ENCODE measurements at regions not wholly inside any gene's neighbourhood (a gene's known extent, or its start where the extent isn't known, plus 50 kb on each side); places are given as distances from the start of the nearest gene placed in this dataset.

GRCh38 chr11:129316781-129317180 lies 58.9 kb upstream of the BARX2 start:
- H3K27me3 ChIP-seq (replicated peaks in 1 of 4; ENCODE audit: control insufficient read depth in 3 of 4, extremely low read depth in 1 of 4, insufficient read depth in 3 of 4, low read length in 3 of 4), result peaks cover 0 to 2% (median 0%) of the 10 kb centered on the region in 4 experiments; a peak in 1 of 7 replicates
- no peak overlapping the region for H4K5ac ChIP-seq (ENCODE audit: insufficient read length, low read depth, low read length)
- no peak overlapping the region for H3K18ac ChIP-seq (ENCODE audit: extremely low read depth, low read length)
- no peak overlapping the region for H2AFZ ChIP-seq (ENCODE audit: low read length)
- no peak overlapping the region for H3K4me2 ChIP-seq (ENCODE audit: insufficient read depth in 1 of 2, low read depth in 2 of 2, low read length in 2 of 2)
- CTCF ChIA-PET (ENCODE audit: partially characterized antibody), result interaction anchor here (1.2 to 10.7 kb wide), 7 partner anchors 12 to 434 kb away, joined by 3 to 88 read pairs (median 4); no protein-coding TSS in a partner anchor
- no peak overlapping the region for H2BK15ac ChIP-seq (ENCODE audit: low read length)
- no peak overlapping the region for H4K91ac ChIP-seq (replicated peaks; ENCODE audit: insufficient read length, low read length)
- no peaks in the 10 kb centered on the region for H3K79me2 ChIP-seq (ENCODE audit: control insufficient read depth in 1 of 2, insufficient read depth in 2 of 2, low read length in 2 of 2)
- H2BK5ac ChIP-seq (ENCODE audit: low read depth, low read length), result 0 out of 2 replicates have a peak overlapping the region, but pooled peaks have one; percentile 61
- H3K4ac ChIP-seq (replicated peaks; ENCODE audit: insufficient read length, low read depth, low read length), result no peak overlapping the region
- no peak overlapping the region for H2BK12ac ChIP-seq (ENCODE audit: low read depth, low read length)
- H3K9ac ChIP-seq (replicated peaks in 1 of 4; ENCODE audit: extremely low read depth in 1 of 4, low read depth in 3 of 4, low read length in 3 of 4), result no peak overlapping the region
- no peaks in the 10 kb centered on the region for H3K36me3 ChIP-seq (ENCODE audit: control insufficient read depth in 2 of 4, insufficient read depth in 4 of 4, low read length in 3 of 4)
- no peak overlapping the region for H3K23ac ChIP-seq (ENCODE audit: insufficient read length)
- H4K8ac ChIP-seq (ENCODE audit: extremely low read depth, insufficient read depth, low read length), result no peak overlapping the region
- no peak for TF ChIP-seq TBP (IDR thresholded peaks at IDR 0.05; ENCODE audit: low read depth, low read length)
- no peak for TF ChIP-seq MAX (IDR thresholded peaks at IDR 0.05)
- TF ChIP-seq ATF2 (IDR thresholded peaks at IDR 0.05; ENCODE audit: low read length), result no peak
- no peak for TF ChIP-seq KDM5A (IDR thresholded peaks at IDR 0.05; ENCODE audit: low read length)
- no peak for TF ChIP-seq HDAC6 (IDR thresholded peaks at IDR 0.05; ENCODE audit: low read depth, low read length)
- TF ChIP-seq CTCF (IDR thresholded peaks at IDR 0.05; ENCODE audit: control extremely low read depth in 1 of 3, insufficient read depth in 1 of 3, low read depth in 1 of 3, low read length in 3 of 3), result no peak
- no peak for TF ChIP-seq KDM4A (IDR thresholded peaks at IDR 0.05; ENCODE audit: low read depth, low read length, severe bottlenecking)
- TF ChIP-seq JUND (IDR thresholded peaks at IDR 0.05; ENCODE audit: low read length), result no peak
- no peak for TF ChIP-seq SP4 (IDR thresholded peaks at IDR 0.05; ENCODE audit: low read length)
- H3K79me1 ChIP-seq (ENCODE audit: low read depth, low read length), result no peaks in the 10 kb centered on the region
- no peak overlapping the region for H2AK5ac ChIP-seq (ENCODE audit: low read depth, low read length)
- no peak overlapping the region for H3K4me3 ChIP-seq (ENCODE audit: extremely low read depth in 1 of 4, insufficient read depth in 2 of 4, low read depth in 3 of 4, low read length in 4 of 4)
- H2BK120ac ChIP-seq (replicated peaks; ENCODE audit: low read depth, low read length), result no peak overlapping the region
- no peaks in the 10 kb centered on the region for H4K20me1 ChIP-seq (replicated peaks in 1 of 2; ENCODE audit: control insufficient read depth in 1 of 2, insufficient read depth in 2 of 2, low read length in 2 of 2)
- H3K56ac ChIP-seq (replicated peaks; ENCODE audit: insufficient read length, low read depth, low read length), result no peak overlapping the region
- no peak overlapping the region for H3K14ac ChIP-seq (ENCODE audit: insufficient read length)
- POLR2A ChIA-PET (ENCODE audit: partially characterized antibody), result no interaction called here
- DNase-seq (ENCODE audit: low read depth in 1 of 2, low spot score in 2 of 2) (peak in 1 of 2 experiments; percentile 23), FAIRE-seq (no peak)
- no peaks in the 10 kb centered on the region for H3K9me3 ChIP-seq (ENCODE audit: insufficient read depth in 2 of 2, low read depth in 1 of 2, low read length in 1 of 2)
- 0 out of 2 replicates have a peak overlapping the region, but pooled peaks have one; percentile 11 for H2BK20ac ChIP-seq (ENCODE audit: low read length)
- H3K4me1 ChIP-seq (replicated peaks in 1 of 4; ENCODE audit: control insufficient read depth in 3 of 4, insufficient read depth in 4 of 4, low read length in 3 of 4), result peaks cover 0 to 19% (median 13%) of the 10 kb centered on the region in 4 experiments; a peak in 6 of 7 replicates
- no peak overlapping the region for H3K27ac ChIP-seq (ENCODE audit: low read depth, low read length)
- no peaks in the 10 kb centered on the region; the same call in 1 of the 2 replicates for H3K23me2 ChIP-seq (ENCODE audit: low read depth, low read length)
- 89% methylated on average over 6 of the region's 6 CpGs; no CpG with 5 or more reads in 1 of the 2 experiments for WGBS, 2 experiments (ENCODE audit: extremely low coverage in 1 of 2, insufficient coverage in 1 of 2, insufficient read length in 1 of 2, insufficient replicate concordance in 2 of 2, low coverage in 1 of 2, low lambda C conversion rate in 2 of 2, missing lambda C conversion rate in 1 of 2)

Measured in H1 (cell line).